Adrenal gland (tissue), 9 donors: ENCODE measurements at regions not wholly inside any gene's neighbourhood (a gene's known extent, or its start where the extent isn't known, plus 50 kb on each side); places are given as distances from the start of the nearest gene placed in this dataset.

Experiments
- DNase-seq, 7 donors: peaks; one replicate each; pipeline ENCODE4 v3.0.0-alpha.2; 2019 to 2020
- H3K27ac ChIP-seq, 5 donors: fragments of 200-600 bp; sonication (generic) in 4 of 5; 1 replicate in 3 of 5; 2 replicates in 2 of 5; pipeline versions ENCODE4 v1.5.1 to v1.8.0; 2016 to 2020; ENCODE audit warnings: mild to moderate bottlenecking in 1 of 5
- H3K27me3 ChIP-seq: fragments of 200-600 bp; 2 replicates; pipeline ENCODE4 v1.8.0; 2021
- H3K36me3 ChIP-seq, 2 donors: fragments of 200-600 bp; replicated peaks in 1 of 2; 1 replicate in 1 of 2; 2 replicates in 1 of 2; pipeline versions ENCODE4 v1.5.1 to v1.8.0; 2018 to 2022
- H3K4me1 ChIP-seq, 2 donors: fragments of 200-600 bp; replicated peaks in 1 of 2; 1 replicate in 1 of 2; 2 replicates in 1 of 2; pipeline versions ENCODE4 v1.5.1 to v1.8.0; 2018 to 2021
- H3K4me3 ChIP-seq, 4 donors: fragments of 200-600 bp; sonication (generic) in 3 of 4; one replicate each; pipeline ENCODE4 v1.5.1; 2016 to 2018
- H3K9me3 ChIP-seq, 3 donors: fragments of 200-600 bp; sonication (generic) in 1 of 3; replicated peaks in 1 of 3; 1 replicate in 2 of 3; 2 replicates in 1 of 3; pipeline versions ENCODE4 v1.5.1 to v1.8.0; 2016 to 2021
- CTCF ChIP-seq, 6 experiments: fragments of 450-650 bp in 4 of 6; fragments of 200-600 bp in 2 of 6; sonication (generic) in 1 of 6; IDR thresholded peaks; 1 replicate in 5 of 6; 2 replicates in 1 of 6; pipeline versions ENCODE4 v1.5.1 to v1.8.0; 2016 to 2021; ENCODE audit warnings: antibody characterized with exemption in 6 of 6, mild to moderate bottlenecking in 2 of 6, moderate library complexity in 1 of 6
- POLR2A ChIP-seq, 2 donors: fragments of 450-650 bp; IDR thresholded peaks; one replicate each; pipeline ENCODE4 v1.6.1; 2017; ENCODE audit warnings: antibody characterized with exemption in 2 of 2, mild to moderate bottlenecking in 2 of 2, moderate library complexity in 1 of 2
- WGBS, 4 donors: extraction: QIAGEN DNeasy Blood & Tissue Kit in 2 of 4; methylation state at CpG; one replicate each; pipeline versions ENCODE4 v1.1.5 to v1.1.7; 2013 to 2017; 5-methylcytosine and 5-hydroxymethylcytosine counted together
- intact Hi-C, 2 donors: fragments of 100-400 bp; cut with DNase I; formaldehyde crosslinking; loops; one replicate each; pipeline versions ENCODE4 v1.14.1 to v1.15.0; 2022 to 2023
- donor health status: healthy with polysubstance abuse.
- donor health status: Bipolar disorder and iron deficiency.
- donor health status: DM: yes; HTN: yes; CAD: no.
- donor health status: DM: no; HTN: no; CAD: no.
- donor health status: DM: no; HTN: no; CAD: no.

DNA sequence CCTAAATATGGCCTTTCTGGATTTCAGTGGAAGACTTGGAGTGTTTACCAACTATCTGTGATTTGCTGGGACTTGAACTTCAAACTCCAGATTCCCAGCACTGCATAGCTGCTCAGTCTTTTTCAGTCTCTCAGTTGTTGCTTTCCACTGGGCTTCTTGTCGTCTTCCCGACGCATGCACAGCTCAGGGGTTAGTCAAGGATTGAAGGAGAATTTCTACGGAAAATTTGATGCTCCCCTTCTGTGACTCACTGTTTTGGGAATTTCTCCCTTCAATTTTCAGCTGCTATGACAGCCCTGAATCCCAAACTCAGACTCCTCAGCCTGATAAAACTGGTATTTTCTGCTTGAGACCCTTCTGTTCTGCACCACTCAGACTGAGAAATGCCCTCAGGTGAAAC is 91.7 kb downstream of the CYP26A1 start:
- 78 to 92% (median 89%) methylated on average over 4 of the region's 4 CpGs for WGBS, 4 donors
- Histone ChIP-seq H3K27me3 (no peaks in the 10 kb centered on the region), H3K9me3 (no peaks in the 10 kb centered on the region), H3K27ac (no peak overlapping the region), H3K4me3 (no peak overlapping the region), H3K36me3 (no peaks in the 10 kb centered on the region), H3K4me1 (no peaks in the 10 kb centered on the region)
- TF ChIP-seq CTCF (IDR thresholded peaks at IDR 0.05): no peak
- no peak for TF ChIP-seq POLR2A (IDR thresholded peaks at IDR 0.05)
- DNase-seq: no peak
- intact Hi-C loops: no loop called here

GRCh38 chr10:93166134-93166533 is 92.4 kb downstream of the CYP26A1 start:
- Histone ChIP-seq H3K4me1 (no peaks in the 10 kb centered on the region), H3K27me3 (no peaks in the 10 kb centered on the region), H3K4me3 (no peak overlapping the region), H3K9me3 (no peaks in the 10 kb centered on the region), H3K27ac (no peak overlapping the region), H3K36me3 (no peaks in the 10 kb centered on the region)
- DNase-seq: no peak
- intact Hi-C loops: no loop called here
- TF ChIP-seq CTCF (IDR thresholded peaks at IDR 0.05): no peak
- whole genome bisulfite sequencing, 4 donors: 71 to 78% (median 76%) methylated on average over 3 to 4 of the region's 4 CpGs

DNA sequence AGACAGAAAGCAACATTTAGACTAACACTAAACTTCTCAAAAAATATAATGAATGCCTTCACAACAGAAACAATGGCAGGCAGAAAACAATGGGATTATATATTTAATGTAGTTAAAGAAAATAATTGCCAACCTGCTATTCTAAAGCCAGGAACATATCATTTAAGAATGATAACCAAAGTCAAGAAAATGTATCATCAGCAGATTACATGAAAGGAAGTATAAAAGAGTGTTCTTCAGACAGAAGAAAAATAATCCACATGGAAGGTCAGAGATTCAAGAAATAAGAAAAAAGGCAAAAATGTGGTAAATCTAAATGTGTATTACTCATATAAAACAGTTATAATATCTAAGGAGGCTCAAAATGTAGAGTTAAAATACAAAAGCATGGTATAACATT is 98.1 kb downstream of the CYP26A1 start:
- no peak for DNase-seq
- peaks cover 4% of the 10 kb centered on the region for H3K27me3 ChIP-seq
- H3K4me3 ChIP-seq: no peak overlapping the region
- H3K4me1 ChIP-seq: no peaks in the 10 kb centered on the region
- intact Hi-C loops: no loop called here
- no peak overlapping the region for H3K27ac ChIP-seq
- H3K9me3 ChIP-seq: no peaks in the 10 kb centered on the region
- TF ChIP-seq POLR2A (IDR thresholded peaks at IDR 0.05) (no peak), CTCF (IDR thresholded peaks at IDR 0.05) (no peak)
- no peaks in the 10 kb centered on the region for H3K36me3 ChIP-seq

GRCh38 chr10:93173967-93174845 is 100.5 kb downstream of the CYP26A1 start:
- Histone ChIP-seq H3K27ac (no peak overlapping the region), H3K27me3 (peaks cover 4% of the 10 kb centered on the region), H3K9me3 (no peaks in the 10 kb centered on the region), H3K4me3 (no peak overlapping the region), H3K4me1 (no peaks in the 10 kb centered on the region), H3K36me3 (no peaks in the 10 kb centered on the region)
- WGBS, 4 donors: 63 to 69% (median 67%) methylated on average over 10 of the region's 10 CpGs
- intact Hi-C loops: no loop called here
- no peak for DNase-seq
- TF ChIP-seq CTCF (IDR thresholded peaks at IDR 0.05) (no peak), POLR2A (IDR thresholded peaks at IDR 0.05) (no peak)
